H1 (cell line): ENCODE measurements at regions not wholly inside any gene's neighbourhood (a gene's known extent, or its start where the extent isn't known, plus 50 kb on each side); places are given as distances from the start of the nearest gene placed in this dataset.

ENCODE experiments used
- CTCF ChIA-PET: fragments of 300-600 bp; sonication (Branson Sonifier 250); formaldehyde crosslinking; loops from one replicate; lab custom pipeline; 2021; ENCODE audit not compliant: partially characterized antibody; lab: Charles Lee
- POLR2A ChIA-PET: fragments of 300-600 bp; sonication (Branson Sonifier 250); formaldehyde crosslinking; loops from one replicate; lab custom pipeline; 2021; ENCODE audit warnings: inconsistent platforms; ENCODE audit not compliant: partially characterized antibody; lab: Charles Lee
- DNase-seq, 2 experiments: peaks; one replicate each; pipeline versions ENCODE4 v3.0.0 to v3.0.0-alpha.2; 2010 to 2022; ENCODE audit warnings: low spot score in 2 of 2, low read depth in 1 of 2, mixed read lengths in 1 of 2
- FAIRE-seq: peaks from 2 replicates; lab custom pipeline; 2011; peaks lifted over from hg19 to GRCh38; lab: Jason Lieb, UNC
- H2AFZ ChIP-seq: 2 replicates; pipeline ENCODE4 v1.8.1; 2012; ENCODE audit warnings: low read length, inconsistent platforms
- H2AK5ac ChIP-seq: 2 replicates; pipeline ENCODE4 v1.6.1; 2013; ENCODE audit warnings: low read depth, low read length
- H2BK120ac ChIP-seq: replicated peaks from 2 replicates; pipeline ENCODE3; 2013; ENCODE audit warnings: low read depth, low read length, inconsistent platforms
- H2BK12ac ChIP-seq: 2 replicates; pipeline ENCODE4 v1.6.1; 2013; ENCODE audit warnings: low read depth, low read length
- H2BK15ac ChIP-seq: 2 replicates; pipeline ENCODE4 v1.6.1; 2013; ENCODE audit warnings: low read length
- H2BK20ac ChIP-seq: 2 replicates; pipeline ENCODE4 v1.6.1; 2013; ENCODE audit warnings: low read length
- H2BK5ac ChIP-seq: 2 replicates; pipeline ENCODE4 v1.6.1; 2013; ENCODE audit warnings: low read depth, low read length
- H3K14ac ChIP-seq: 2 replicates; pipeline ENCODE4 v1.6.1; 2013; ENCODE audit warnings: inconsistent platforms; ENCODE audit not compliant: insufficient read length
- H3K18ac ChIP-seq: 2 replicates; pipeline ENCODE4 v1.6.1; 2013; ENCODE audit warnings: low read length; ENCODE audit errors: extremely low read depth
- H3K23ac ChIP-seq: 2 replicates; pipeline ENCODE4 v1.6.1; 2013; ENCODE audit warnings: inconsistent platforms; ENCODE audit not compliant: insufficient read length
- H3K23me2 ChIP-seq: 2 replicates; pipeline ENCODE4 v1.6.1; 2013; ENCODE audit warnings: low read depth, low read length
- H3K27ac ChIP-seq: 2 replicates; pipeline ENCODE4 v1.6.1; 2011; ENCODE audit warnings: low read depth, low read length, inconsistent platforms
- H3K27me3 ChIP-seq, 4 experiments: replicated peaks in 1 of 4; 1 replicate in 1 of 4; 2 replicates in 3 of 4; pipeline versions ENCODE4 v1.6.1 to v1.8.1; 2011 to 2013; ENCODE audit warnings: low read length in 3 of 4, mild to moderate bottlenecking in 3 of 4, inconsistent platforms in 2 of 4, mixed read lengths in 2 of 4, moderate library complexity in 1 of 4; ENCODE audit not compliant: control insufficient read depth in 3 of 4, insufficient read depth in 3 of 4; ENCODE audit errors: extremely low read depth in 1 of 4
- H3K36me3 ChIP-seq, 4 experiments: 2 replicates each; pipeline versions ENCODE4 v1.6.1 to v1.8.1; 2011 to 2013; ENCODE audit warnings: mild to moderate bottlenecking in 4 of 4, low read length in 3 of 4, moderate library complexity in 2 of 4, control low read depth in 1 of 4, inconsistent platforms in 1 of 4; ENCODE audit not compliant: insufficient read depth in 4 of 4, control insufficient read depth in 2 of 4
- H3K4ac ChIP-seq: replicated peaks from 2 replicates; pipeline ENCODE3; 2013; ENCODE audit warnings: low read length, low read depth, mixed read lengths, inconsistent platforms; ENCODE audit not compliant: insufficient read length
- H3K4me1 ChIP-seq, 4 experiments: replicated peaks in 1 of 4; 1 replicate in 1 of 4; 2 replicates in 3 of 4; pipeline versions ENCODE4 v1.6.1 to v1.8.1; 2011 to 2013; ENCODE audit warnings: low read length in 3 of 4, inconsistent platforms in 2 of 4, mixed read lengths in 1 of 4; ENCODE audit not compliant: insufficient read depth in 4 of 4, control insufficient read depth in 3 of 4
- H3K4me2 ChIP-seq, 2 experiments: 2 replicates each; pipeline versions ENCODE4 v1.6.1 to v1.8.1; 2011 to 2013; ENCODE audit warnings: low read depth in 2 of 2, low read length in 2 of 2, control low read depth in 1 of 2, inconsistent platforms in 1 of 2, mild to moderate bottlenecking in 1 of 2; ENCODE audit not compliant: insufficient read depth in 1 of 2
- H3K4me3 ChIP-seq, 4 experiments: fragments of 200-600, 300-600 bp in 1 of 4; sonication (generic), shearing (Covaris generic), sonication (Bioruptor Twin) in 1 of 4; 2 replicates each; pipeline versions ENCODE4 v1.5.1 to v1.8.1; 2011 to 2016; ENCODE audit warnings: low read length in 4 of 4, low read depth in 3 of 4, control low read depth in 2 of 4, inconsistent platforms in 2 of 4, mild to moderate bottlenecking in 2 of 4, mixed read lengths in 1 of 4, moderate library complexity in 1 of 4; ENCODE audit not compliant: insufficient read depth in 2 of 4; ENCODE audit errors: extremely low read depth in 1 of 4
- H3K56ac ChIP-seq: replicated peaks from 2 replicates; pipeline ENCODE3; 2013; ENCODE audit warnings: low read depth, mild to moderate bottlenecking, mixed read lengths, low read length, inconsistent platforms; ENCODE audit not compliant: insufficient read length
- H3K79me1 ChIP-seq: 2 replicates; pipeline ENCODE4 v1.6.1; 2013; ENCODE audit warnings: low read depth, low read length, control low read depth
- H3K79me2 ChIP-seq, 2 experiments: 2 replicates each; pipeline versions ENCODE4 v1.6.1 to v1.8.1; 2012 to 2013; ENCODE audit warnings: low read length in 2 of 2, mild to moderate bottlenecking in 2 of 2, inconsistent platforms in 1 of 2; ENCODE audit not compliant: insufficient read depth in 2 of 2, control insufficient read depth in 1 of 2
- H3K9ac ChIP-seq, 4 experiments: replicated peaks in 1 of 4; 1 replicate in 1 of 4; 2 replicates in 3 of 4; pipeline versions ENCODE4 v1.6.1 to v1.8.1; 2011 to 2013; ENCODE audit warnings: low read depth in 3 of 4, low read length in 3 of 4, control low read depth in 2 of 4, mild to moderate bottlenecking in 2 of 4, moderate library complexity in 2 of 4, inconsistent platforms in 1 of 4; ENCODE audit errors: extremely low read depth in 1 of 4
- H3K9me3 ChIP-seq, 2 experiments: 2 replicates each; pipeline versions ENCODE4 v1.6.1 to v1.8.1; 2012 to 2013; ENCODE audit warnings: mild to moderate bottlenecking in 2 of 2, moderate library complexity in 2 of 2, control low read depth in 1 of 2, inconsistent platforms in 1 of 2, low read depth in 1 of 2, low read length in 1 of 2, mixed read lengths in 1 of 2; ENCODE audit not compliant: insufficient read depth in 2 of 2
- H4K20me1 ChIP-seq, 2 experiments: replicated peaks in 1 of 2; 2 replicates each; pipeline versions ENCODE3 to v1.8.1; 2011 to 2013; ENCODE audit warnings: inconsistent platforms in 2 of 2, low read length in 2 of 2, mild to moderate bottlenecking in 1 of 2; ENCODE audit not compliant: insufficient read depth in 2 of 2, control insufficient read depth in 1 of 2
- H4K5ac ChIP-seq: 2 replicates; pipeline ENCODE4 v1.6.1; 2013; ENCODE audit warnings: low read length, low read depth, mixed read lengths, inconsistent platforms; ENCODE audit not compliant: insufficient read length
- H4K8ac ChIP-seq: 2 replicates; pipeline ENCODE4 v1.8.0; 2013; ENCODE audit warnings: mild to moderate bottlenecking, moderate library complexity, low read length, inconsistent platforms; ENCODE audit not compliant: insufficient read depth; ENCODE audit errors: extremely low read depth
- H4K91ac ChIP-seq: replicated peaks from 2 replicates; pipeline ENCODE3; 2013; ENCODE audit warnings: low read length, mixed read lengths, inconsistent platforms; ENCODE audit not compliant: insufficient read length
- ASH2L ChIP-seq: fragments of 200-600, 300-600 bp; sonication (generic); IDR thresholded peaks from one replicate; pipeline ENCODE4 v1.7.1; 2017; ENCODE audit warnings: low read length
- BRCA1 ChIP-seq: IDR thresholded peaks from 2 replicates; pipeline ENCODE4 v1.6.1; 2012; ENCODE audit warnings: low read depth, low read length, improper control_type of control experiment
- CEBPB ChIP-seq: IDR thresholded peaks from 2 replicates; pipeline ENCODE4 v1.6.1; 2012; ENCODE audit warnings: low read depth, low read length
- CHD2 ChIP-seq: IDR thresholded peaks from 2 replicates; pipeline ENCODE4 v1.6.1; 2012; ENCODE audit warnings: low read length, improper control_type of control experiment
- GABPA ChIP-seq: IDR thresholded peaks from 2 replicates; pipeline ENCODE4 v1.6.1; 2011; ENCODE audit warnings: mild to moderate bottlenecking, low read length, moderate library complexity, borderline replicate concordance; ENCODE audit not compliant: insufficient read depth
- PHF8 ChIP-seq: fragments of 200-600 bp; sonication (generic); conservative IDR thresholded peaks from 2 replicates; pipeline ENCODE4 v1.7.1; 2012; ENCODE audit warnings: low read depth, mild to moderate bottlenecking, inconsistent platforms, low read length, moderate library complexity
- POLR2A ChIP-seq, 2 experiments: IDR thresholded peaks; 1 replicate in 1 of 2; 2 replicates in 1 of 2; pipeline ENCODE4 v1.6.1; 2011; ENCODE audit warnings: low read depth in 2 of 2, low read length in 2 of 2, mild to moderate bottlenecking in 2 of 2; ENCODE audit errors: control extremely low read depth in 1 of 2
- RAD21 ChIP-seq, 2 experiments: IDR thresholded peaks in 1 of 2; conservative IDR thresholded peaks in 1 of 2; 2 replicates each; pipeline ENCODE4 v1.6.1; 2011; ENCODE audit warnings: low read depth in 2 of 2, low read length in 2 of 2, improper control_type of control experiment in 1 of 2, inconsistent platforms in 1 of 2, mild to moderate bottlenecking in 1 of 2, moderate library complexity in 1 of 2
- RBBP5 ChIP-seq: IDR thresholded peaks from 2 replicates; pipeline ENCODE4 v1.7.1; 2012; ENCODE audit warnings: low read depth, mild to moderate bottlenecking, inconsistent platforms, low read length, moderate library complexity, borderline replicate concordance
- RXRA ChIP-seq: IDR thresholded peaks from 2 replicates; pipeline ENCODE4 v1.6.1; 2011; ENCODE audit warnings: low read depth, mild to moderate bottlenecking, low read length, moderate library complexity; ENCODE audit not compliant: insufficient read depth
- SRF ChIP-seq: IDR thresholded peaks from 2 replicates; pipeline ENCODE4 v1.6.1; 2011; ENCODE audit warnings: mild to moderate bottlenecking, low read depth, low read length, moderate library complexity
- TAF1 ChIP-seq: IDR thresholded peaks from 2 replicates; pipeline ENCODE4 v1.6.1; 2011; ENCODE audit warnings: mild to moderate bottlenecking, low read depth, low read length
- TCF12 ChIP-seq: IDR thresholded peaks from 2 replicates; pipeline ENCODE4 v1.6.1; 2011; ENCODE audit warnings: low read depth, mild to moderate bottlenecking, low read length
- WGBS, 2 experiments: shearing (Covaris generic) in 1 of 2; methylation state at CpG; one replicate each; pipeline versions ENCODE4 v1.1.6 to v1.1.7; 2013 to 2015; ENCODE audit warnings: low lambda C conversion rate in 2 of 2, mixed read lengths in 2 of 2, inconsistent platforms in 1 of 2, low coverage in 1 of 2, missing lambda C conversion rate in 1 of 2; ENCODE audit not compliant: insufficient replicate concordance in 2 of 2, insufficient coverage in 1 of 2, insufficient read length in 1 of 2; ENCODE audit errors: extremely low coverage in 1 of 2, missing lambda C conversion rate in 1 of 2; 5-methylcytosine and 5-hydroxymethylcytosine counted together

GRCh38 chr4:55242506-55242905, 103.5 kb upstream of the SRD5A3 start:
- Histone ChIP-seq H4K5ac (no peak overlapping the region), H4K8ac (no peak overlapping the region), H3K14ac (no peak overlapping the region), H4K20me1 (no peaks in the 10 kb centered on the region), H3K4me1 (no peaks in the 10 kb centered on the region), H2BK20ac (no peak overlapping the region), H3K4me2 (no peak overlapping the region), H3K9ac (no peak overlapping the region), H3K9me3 (peaks cover 0 to 7% of the 10 kb centered on the region in 2 experiments; a peak in 2 of 4 replicates), H3K27ac (no peak overlapping the region), H3K18ac (no peak overlapping the region), H3K56ac (no peak overlapping the region), H3K23ac (no peak overlapping the region), H2BK12ac (no peak overlapping the region), H3K23me2 (no peaks in the 10 kb centered on the region), H2BK15ac (no peak overlapping the region), H3K27me3 (no peaks in the 10 kb centered on the region; a peak in 1 of 7 replicates), H4K91ac (no peak overlapping the region), H2BK120ac (no peak overlapping the region), H3K36me3 (no peaks in the 10 kb centered on the region; a peak in 1 of 8 replicates), H3K79me1 (no peaks in the 10 kb centered on the region), H3K4ac (no peak overlapping the region), H2BK5ac (no peak overlapping the region), H3K4me3 (no peak overlapping the region), H2AK5ac (no peak overlapping the region), H3K79me2 (no peaks in the 10 kb centered on the region), H2AFZ (no peak overlapping the region)
- ChIA-PET CTCF (interaction anchor here (1.1 to 1.6 kb wide), 3 partner anchors 11 to 70 kb away, joined by 3 to 5 read pairs (median 3); no protein-coding TSS in a partner anchor), POLR2A (no interaction called here)
- DNase-seq (no peak), FAIRE-seq (no peak)
- 89% methylated on average over 4 of the region's 4 CpGs; no CpG with 5 or more reads in 1 of the 2 experiments for WGBS, 2 experiments
- no peak for TF ChIP-seq ASH2L
- no peak for TF ChIP-seq BRCA1
- TF ChIP-seq TCF12, result no peak
- TF ChIP-seq RBBP5, result no peak
- no peak for TF ChIP-seq RAD21 (IDR thresholded peaks at IDR 0.05 in 1 of 2, conservative IDR thresholded peaks at IDR 0.05 in 1 of 2; ENCODE audit: low read depth in 2 of 2, low read length in 2 of 2)
- TF ChIP-seq SRF, result no peak
- TF ChIP-seq CHD2, result no peak
- no peak for TF ChIP-seq POLR2A (IDR thresholded peaks at IDR 0.05; ENCODE audit: control extremely low read depth in 1 of 2, low read depth in 2 of 2, low read length in 2 of 2)
- TF ChIP-seq CEBPB, result no peak
- no peak for TF ChIP-seq RXRA
- no peak for TF ChIP-seq TAF1
- no peak for TF ChIP-seq PHF8
- TF ChIP-seq GABPA, result no peak
